Adrenal gland (tissue), 9 donors: ENCODE measurements at regions not wholly inside any gene's neighbourhood (a gene's known extent, or its start where the extent isn't known, plus 50 kb on each side); places are given as distances from the start of the nearest gene placed in this dataset.

Experiments used
- DNase-seq, 7 donors: peaks; one replicate each; pipeline ENCODE4 v3.0.0-alpha.2; 2019 to 2020
- H3K27ac ChIP-seq, 5 donors: fragments of 200-600 bp; sonication (generic) in 4 of 5; 1 replicate in 3 of 5; 2 replicates in 2 of 5; pipeline versions ENCODE4 v1.5.1 to v1.8.0; 2016 to 2020; ENCODE audit warnings: mild to moderate bottlenecking in 1 of 5
- H3K27me3 ChIP-seq: fragments of 200-600 bp; 2 replicates; pipeline ENCODE4 v1.8.0; 2021
- H3K36me3 ChIP-seq, 2 donors: fragments of 200-600 bp; replicated peaks in 1 of 2; 1 replicate in 1 of 2; 2 replicates in 1 of 2; pipeline versions ENCODE4 v1.5.1 to v1.8.0; 2018 to 2022
- H3K4me1 ChIP-seq, 2 donors: fragments of 200-600 bp; replicated peaks in 1 of 2; 1 replicate in 1 of 2; 2 replicates in 1 of 2; pipeline versions ENCODE4 v1.5.1 to v1.8.0; 2018 to 2021
- H3K4me3 ChIP-seq, 4 donors: fragments of 200-600 bp; sonication (generic) in 3 of 4; one replicate each; pipeline ENCODE4 v1.5.1; 2016 to 2018
- H3K9me3 ChIP-seq, 3 donors: fragments of 200-600 bp; sonication (generic) in 1 of 3; replicated peaks in 1 of 3; 1 replicate in 2 of 3; 2 replicates in 1 of 3; pipeline versions ENCODE4 v1.5.1 to v1.8.0; 2016 to 2021
- POLR2A ChIP-seq, 2 donors: fragments of 450-650 bp; IDR thresholded peaks; one replicate each; pipeline ENCODE4 v1.6.1; 2017; ENCODE audit warnings: antibody characterized with exemption in 2 of 2, mild to moderate bottlenecking in 2 of 2, moderate library complexity in 1 of 2
- WGBS, 4 donors: extraction: QIAGEN DNeasy Blood & Tissue Kit in 2 of 4; methylation state at CpG; one replicate each; pipeline versions ENCODE4 v1.1.5 to v1.1.7; 2013 to 2017; 5-methylcytosine and 5-hydroxymethylcytosine counted together
- intact Hi-C, 2 donors: fragments of 100-400 bp; cut with DNase I; formaldehyde crosslinking; loops; one replicate each; pipeline versions ENCODE4 v1.14.1 to v1.15.0; 2022 to 2023
- TF ChIP-seq, protein P1 (sequence below), 6 experiments: fragments of 450-650 bp in 4 of 6; fragments of 200-600 bp in 2 of 6; sonication (generic) in 1 of 6; IDR thresholded peaks; 1 replicate in 5 of 6; 2 replicates in 1 of 6; pipeline versions ENCODE4 v1.5.1 to v1.8.0; 2016 to 2021; ENCODE audit warnings: antibody characterized with exemption in 6 of 6, mild to moderate bottlenecking in 2 of 6, moderate library complexity in 1 of 6
- donor health status: healthy with polysubstance abuse.
- donor health status: Bipolar disorder and iron deficiency.
- donor health status: DM: yes; HTN: yes; CAD: no.
- donor health status: DM: no; HTN: no; CAD: no.
- donor health status: DM: no; HTN: no; CAD: no.

DNA sequence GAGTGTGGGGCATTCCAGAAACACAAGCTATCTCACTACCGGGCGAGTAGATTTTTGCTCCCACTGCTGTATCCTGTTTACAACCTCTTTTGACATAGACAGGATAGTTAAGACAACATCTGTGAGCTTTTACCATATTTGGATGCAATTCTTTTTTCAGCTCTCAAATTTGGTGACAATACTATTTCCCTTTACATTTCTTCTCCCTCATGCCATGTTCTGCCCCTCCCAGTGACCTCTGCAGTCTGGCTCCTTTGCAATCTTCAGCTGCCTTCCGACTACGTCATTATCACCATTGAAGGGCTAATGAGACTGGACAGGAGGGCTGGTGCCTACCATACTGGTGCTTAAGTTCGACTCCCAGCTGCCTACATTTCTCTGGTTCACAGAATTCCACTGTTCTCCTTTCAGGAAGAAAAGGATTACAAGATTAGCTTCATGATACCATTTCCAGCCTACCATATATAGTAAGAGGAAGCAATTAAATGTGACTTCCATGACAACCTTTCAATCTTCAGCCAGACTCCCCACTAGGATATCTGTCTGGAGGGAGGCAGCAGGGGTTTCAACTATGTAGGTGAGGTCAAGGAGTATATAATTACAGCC, 251.6 kb downstream of the PHLDA1 start:
- TF ChIP-seq POLR2A (IDR thresholded peaks at IDR 0.05): no peak
- TF ChIP-seq, protein P1, sequence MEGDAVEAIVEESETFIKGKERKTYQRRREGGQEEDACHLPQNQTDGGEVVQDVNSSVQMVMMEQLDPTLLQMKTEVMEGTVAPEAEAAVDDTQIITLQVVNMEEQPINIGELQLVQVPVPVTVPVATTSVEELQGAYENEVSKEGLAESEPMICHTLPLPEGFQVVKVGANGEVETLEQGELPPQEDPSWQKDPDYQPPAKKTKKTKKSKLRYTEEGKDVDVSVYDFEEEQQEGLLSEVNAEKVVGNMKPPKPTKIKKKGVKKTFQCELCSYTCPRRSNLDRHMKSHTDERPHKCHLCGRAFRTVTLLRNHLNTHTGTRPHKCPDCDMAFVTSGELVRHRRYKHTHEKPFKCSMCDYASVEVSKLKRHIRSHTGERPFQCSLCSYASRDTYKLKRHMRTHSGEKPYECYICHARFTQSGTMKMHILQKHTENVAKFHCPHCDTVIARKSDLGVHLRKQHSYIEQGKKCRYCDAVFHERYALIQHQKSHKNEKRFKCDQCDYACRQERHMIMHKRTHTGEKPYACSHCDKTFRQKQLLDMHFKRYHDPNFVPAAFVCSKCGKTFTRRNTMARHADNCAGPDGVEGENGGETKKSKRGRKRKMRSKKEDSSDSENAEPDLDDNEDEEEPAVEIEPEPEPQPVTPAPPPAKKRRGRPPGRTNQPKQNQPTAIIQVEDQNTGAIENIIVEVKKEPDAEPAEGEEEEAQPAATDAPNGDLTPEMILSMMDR (IDR thresholded peaks at IDR 0.05): no peak
- H3K27ac ChIP-seq: no peak overlapping the region
- peaks cover 0 to 17% of the 10 kb centered on the region in 2 donors for H3K4me1 ChIP-seq
- H3K9me3 ChIP-seq: no peaks in the 10 kb centered on the region
- H3K36me3 ChIP-seq: no peaks in the 10 kb centered on the region
- intact Hi-C loops: no loop called here
- DNase-seq: no peak
- WGBS, 4 donors: 75 to 94% (median 84%) methylated on average over 5 of the region's 5 CpGs
- no peak overlapping the region for H3K4me3 ChIP-seq
- H3K27me3 ChIP-seq: no peaks in the 10 kb centered on the region

- H3K27me3 ChIP-seq: no peaks in the 10 kb centered on the region
- no peak overlapping the region for H3K4me3 ChIP-seq
- intact Hi-C loops: no loop called here
- TF ChIP-seq, protein P1 (IDR thresholded peaks at IDR 0.05): peak in 2 of 6 experiments; percentile 3 to 7
- no peak for TF ChIP-seq POLR2A (IDR thresholded peaks at IDR 0.05)
- H3K27ac ChIP-seq: peak overlapping the region in 1 of 5 donors; percentile 51
- no peaks in the 10 kb centered on the region for H3K9me3 ChIP-seq
- DNase-seq: peak in 3 of 7 donors; percentile 25 to 27 (median 26)
- 28 to 39% (median 32%) methylated on average over 2 of the region's 2 CpGs for WGBS, 4 donors
- no peaks in the 10 kb centered on the region for H3K36me3 ChIP-seq
- H3K4me1 ChIP-seq: peaks cover 0 to 11% of the 10 kb centered on the region in 2 donors
Observed at GRCh38 chr12:75774261-75775052, 257.1 kb downstream of the PHLDA1 start.

DNA sequence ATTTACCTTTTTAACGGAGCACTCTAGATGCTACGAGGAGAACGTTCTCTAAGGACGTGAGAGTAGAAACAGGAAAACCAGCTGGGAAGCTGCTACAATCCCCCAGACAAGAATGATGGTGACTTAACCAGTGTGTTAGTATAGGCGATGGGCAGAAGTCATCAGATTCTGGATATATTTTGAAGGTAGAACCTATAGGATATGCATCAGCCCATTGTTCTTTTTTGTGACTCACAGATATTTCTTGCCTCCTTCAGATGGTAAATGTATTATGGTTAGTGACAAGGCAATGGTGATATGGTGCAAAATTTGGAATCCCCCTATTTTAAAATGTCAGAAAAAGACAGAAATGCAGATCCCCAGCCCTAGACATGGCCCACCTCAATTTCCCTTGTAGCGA, 258.2 kb downstream of the PHLDA1 start:
- no peak for TF ChIP-seq POLR2A (IDR thresholded peaks at IDR 0.05)
- TF ChIP-seq, protein P1 (IDR thresholded peaks at IDR 0.05): no peak
- Histone ChIP-seq H3K27ac (no peak overlapping the region), H3K9me3 (no peaks in the 10 kb centered on the region), H3K4me1 (peaks cover 0 to 11% of the 10 kb centered on the region in 2 donors), H3K36me3 (no peaks in the 10 kb centered on the region), H3K27me3 (no peaks in the 10 kb centered on the region), H3K4me3 (no peak overlapping the region)
- no peak for DNase-seq
- 88 to 99% (median 97%) methylated on average over 6 of the region's 6 CpGs for WGBS, 4 donors
- intact Hi-C loops: no loop called here

GRCh38 chr12:75771023-75771422, 259.6 kb upstream of the KRR1 start:
- H3K27ac ChIP-seq: no peak overlapping the region
- H3K4me1 ChIP-seq: peaks cover 7 to 21% of the 10 kb centered on the region in 2 donors
- no peak for TF ChIP-seq POLR2A (IDR thresholded peaks at IDR 0.05)
- TF ChIP-seq, protein P1 (IDR thresholded peaks at IDR 0.05): no peak
- DNase-seq: no peak
- H3K4me3 ChIP-seq: no peak overlapping the region
- H3K9me3 ChIP-seq: no peaks in the 10 kb centered on the region
- H3K27me3 ChIP-seq: no peaks in the 10 kb centered on the region
- H3K36me3 ChIP-seq: no peaks in the 10 kb centered on the region
- intact Hi-C loops: no loop called here
- WGBS, 4 donors: 81 to 94% (median 87%) methylated on average over 2 of the region's 2 CpGs
